ENCODE measurements at regions not wholly inside any gene's neighbourhood (a gene's known extent, or its start where the extent isn't known, plus 50 kb on each side); places are given as distances from the start of the nearest gene placed in this dataset.

DNA sequence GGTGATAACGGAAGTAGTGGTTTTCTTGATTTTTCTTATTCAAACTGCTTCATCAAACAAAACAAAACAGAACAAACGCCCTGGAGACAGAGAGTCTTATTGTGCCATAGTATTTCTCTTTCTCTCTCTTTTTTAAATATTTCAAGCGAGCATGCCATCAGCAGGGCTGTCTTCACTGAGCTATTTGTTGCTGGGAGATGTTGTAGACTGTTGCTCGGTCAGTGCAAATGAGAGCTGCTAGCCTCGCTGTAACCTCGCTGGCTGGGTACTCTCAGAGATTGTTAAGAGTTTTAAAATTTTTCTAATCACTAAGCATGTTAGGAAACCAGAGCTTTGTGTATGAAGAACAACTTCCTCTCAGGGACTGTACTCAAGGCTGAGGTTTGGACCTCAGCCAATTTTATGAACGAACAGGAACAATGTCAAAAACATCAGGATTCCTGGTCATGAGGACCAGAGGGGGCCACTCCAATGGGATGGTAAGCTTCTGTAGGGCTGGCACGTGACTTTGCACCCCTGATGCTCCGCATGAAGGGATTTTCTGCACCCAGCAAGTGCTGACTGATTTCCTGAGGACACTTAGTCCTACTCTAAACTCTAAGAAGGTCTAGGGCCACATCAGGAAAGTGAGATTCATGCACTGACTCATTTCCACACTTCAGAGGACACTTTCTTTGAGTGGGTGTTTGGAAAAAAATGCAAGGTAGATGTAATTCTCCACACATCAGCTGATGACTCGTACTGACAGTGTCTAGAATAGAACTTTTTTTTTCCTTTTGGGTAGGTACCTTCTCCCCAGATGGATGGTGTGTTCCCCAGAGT, 59.8 kb upstream of the IL1R1 start:
- peak in 3 of 4 donors; percentile 38 to 75 (median 46) for DNase-seq
- TF ChIP-seq POLR2A (IDR thresholded peaks at IDR 0.05) = no peak
- TF ChIP-seq, protein P1, sequence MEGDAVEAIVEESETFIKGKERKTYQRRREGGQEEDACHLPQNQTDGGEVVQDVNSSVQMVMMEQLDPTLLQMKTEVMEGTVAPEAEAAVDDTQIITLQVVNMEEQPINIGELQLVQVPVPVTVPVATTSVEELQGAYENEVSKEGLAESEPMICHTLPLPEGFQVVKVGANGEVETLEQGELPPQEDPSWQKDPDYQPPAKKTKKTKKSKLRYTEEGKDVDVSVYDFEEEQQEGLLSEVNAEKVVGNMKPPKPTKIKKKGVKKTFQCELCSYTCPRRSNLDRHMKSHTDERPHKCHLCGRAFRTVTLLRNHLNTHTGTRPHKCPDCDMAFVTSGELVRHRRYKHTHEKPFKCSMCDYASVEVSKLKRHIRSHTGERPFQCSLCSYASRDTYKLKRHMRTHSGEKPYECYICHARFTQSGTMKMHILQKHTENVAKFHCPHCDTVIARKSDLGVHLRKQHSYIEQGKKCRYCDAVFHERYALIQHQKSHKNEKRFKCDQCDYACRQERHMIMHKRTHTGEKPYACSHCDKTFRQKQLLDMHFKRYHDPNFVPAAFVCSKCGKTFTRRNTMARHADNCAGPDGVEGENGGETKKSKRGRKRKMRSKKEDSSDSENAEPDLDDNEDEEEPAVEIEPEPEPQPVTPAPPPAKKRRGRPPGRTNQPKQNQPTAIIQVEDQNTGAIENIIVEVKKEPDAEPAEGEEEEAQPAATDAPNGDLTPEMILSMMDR (IDR thresholded peaks at IDR 0.05) = no peak

DNA sequence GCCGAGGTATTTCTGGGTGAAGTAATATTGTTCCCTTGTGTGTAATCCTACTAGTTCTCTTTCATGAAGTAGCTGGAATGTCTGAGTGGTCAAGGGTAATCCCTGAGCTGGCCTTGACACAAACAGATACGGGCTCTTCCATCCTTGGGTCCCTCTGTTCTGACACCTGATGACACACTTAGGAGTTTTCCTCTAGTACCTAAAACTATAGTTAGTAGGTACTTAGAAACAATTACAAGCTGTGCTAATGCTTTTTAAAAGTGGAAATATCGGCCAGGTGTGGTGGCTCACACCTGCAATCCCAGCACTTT, 59.2 kb upstream of the IL1R1 start:
- H3K4me3 ChIP-seq = no peak overlapping the region
- DNase-seq (no peak), ATAC-seq (no peak)
- no peaks in the 10 kb centered on the region for H3K27me3 ChIP-seq
- intact Hi-C loops (cut with DNase I) = no loop called here
- H3K9me3 ChIP-seq = no peaks in the 10 kb centered on the region
- TF ChIP-seq, protein P1 (IDR thresholded peaks at IDR 0.05) = no peak
- no peak for TF ChIP-seq POLR2A (IDR thresholded peaks at IDR 0.05)
- H3K36me3 ChIP-seq (replicated peaks in 1 of 2; ENCODE audit: insufficient read depth in 1 of 2, low read depth in 2 of 2) = no peaks in the 10 kb centered on the region
- peaks cover 8% of the 10 kb centered on the region for H3K4me1 ChIP-seq
- WGBS, 2 donors = 89 to 93% methylated on average over 3 of the region's 3 CpGs
- peak overlapping the region in 3 of 4 donors; percentile 47 to 75 (median 54) for H3K27ac ChIP-seq

More for the DNA sequence above, 59.8 kb upstream of the IL1R1 start:
- peak overlapping the region in 3 of 4 donors; percentile 47 to 75 (median 54) for H3K27ac ChIP-seq
- intact Hi-C loops (cut with DNase I) = no loop called here
- H3K4me1 ChIP-seq = peaks cover 8% of the 10 kb centered on the region
- no peaks in the 10 kb centered on the region for H3K36me3 ChIP-seq (replicated peaks in 1 of 2; ENCODE audit: insufficient read depth in 1 of 2, low read depth in 2 of 2)
- no peaks in the 10 kb centered on the region for H3K9me3 ChIP-seq
- 33 to 45% methylated on average over 10 of the region's 10 CpGs for WGBS, 2 donors
- H3K27me3 ChIP-seq = no peaks in the 10 kb centered on the region
- ATAC-seq = peak; percentile 75
- H3K4me3 ChIP-seq = no peak overlapping the region

DNA sequence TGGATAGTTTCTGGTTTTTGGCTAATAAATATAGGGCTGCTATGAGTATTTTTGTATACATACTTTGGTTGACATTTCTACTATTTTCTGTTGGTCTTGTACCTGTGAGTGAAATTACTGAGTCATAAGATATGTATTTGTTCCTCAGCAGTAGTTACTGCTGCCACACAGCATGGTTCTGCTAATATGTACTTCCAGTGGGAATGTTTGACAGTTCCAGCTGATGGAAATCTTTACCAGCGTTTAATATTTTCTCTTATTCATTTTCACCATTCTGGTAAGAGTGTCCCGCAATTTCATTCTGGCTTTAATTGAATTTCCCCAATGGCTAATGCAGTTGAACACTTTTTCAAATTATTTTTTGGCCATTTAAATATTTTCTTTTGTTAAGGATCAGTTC, 57.9 kb upstream of the IL1R1 start:
- no peaks in the 10 kb centered on the region for H3K9me3 ChIP-seq
- WGBS, 2 donors = 54 to 57% methylated on average over 2 of the region's 2 CpGs
- peak overlapping the region in 2 of 4 donors; percentile 3 to 75 for H3K27ac ChIP-seq
- peaks cover 8% of the 10 kb centered on the region for H3K4me1 ChIP-seq
- TF ChIP-seq POLR2A (IDR thresholded peaks at IDR 0.05) = no peak
- TF ChIP-seq, protein P1 (IDR thresholded peaks at IDR 0.05) = no peak
- H3K27me3 ChIP-seq = no peaks in the 10 kb centered on the region
- H3K4me3 ChIP-seq = no peak overlapping the region
- DNase-seq (no peak), ATAC-seq (no peak)
- intact Hi-C loops (cut with DNase I) = no loop called here
- H3K36me3 ChIP-seq (replicated peaks in 1 of 2; ENCODE audit: insufficient read depth in 1 of 2, low read depth in 2 of 2) = no peaks in the 10 kb centered on the region

DNA sequence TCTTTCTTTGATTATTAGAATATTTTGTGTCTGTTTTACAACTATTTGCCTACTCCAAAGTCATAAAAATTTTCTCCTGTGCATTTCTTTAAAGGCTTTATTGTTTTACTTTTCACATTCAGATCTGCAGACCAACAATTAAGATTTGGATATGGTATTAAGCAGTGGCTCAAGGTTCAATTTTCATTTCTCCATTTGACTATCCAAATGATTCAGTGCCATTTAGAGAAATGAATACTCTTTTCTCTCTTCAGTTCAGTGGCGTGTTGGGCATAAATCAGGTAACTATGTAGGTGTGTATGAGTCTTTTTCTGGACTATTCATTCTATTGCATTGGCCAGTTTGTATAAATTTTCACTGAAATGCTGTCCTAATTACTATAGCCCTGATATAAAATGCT, 57.3 kb upstream of the IL1R1 start:
- Histone ChIP-seq H3K4me3 (no peak overlapping the region), H3K36me3 (replicated peaks in 1 of 2; ENCODE audit: insufficient read depth in 1 of 2, low read depth in 2 of 2) (no peaks in the 10 kb centered on the region), H3K4me1 (peaks cover 8% of the 10 kb centered on the region), H3K27me3 (no peaks in the 10 kb centered on the region), H3K27ac (peak overlapping the region in 1 of 4 donors; percentile 75), H3K9me3 (no peaks in the 10 kb centered on the region)
- DNase-seq (no peak), ATAC-seq (no peak)
- TF ChIP-seq, protein P1 (IDR thresholded peaks at IDR 0.05) = no peak
- TF ChIP-seq POLR2A (IDR thresholded peaks at IDR 0.05) = no peak
- 97 to 100% methylated on average over 1 of the region's 1 CpG for WGBS, 2 donors
- intact Hi-C loops (cut with DNase I) = no loop called here

All from body of pancreas (tissue), 4 donors.